DLD1 (cell line): ENCODE measurements at regions not wholly inside any gene's neighbourhood (a gene's known extent, or its start where the extent isn't known, plus 50 kb on each side); places are given as distances from the start of the nearest gene placed in this dataset.

Experiments used
- in situ Hi-C: cut with HindIII; loops from 2 replicates; pipeline ENCODE4 v1.10.0; 2017; ENCODE audit warnings: low sequenced_read_pairs

- in situ Hi-C loops = no loop called here
These were observed 65.4 kb upstream of the STEAP1B start for GRCh38 chr7:22565315-22565811.

- in situ Hi-C loops = no loop called here
These were observed 64.6 kb upstream of the STEAP1B start for GRCh38 chr7:22564511-22565045.

DNA sequence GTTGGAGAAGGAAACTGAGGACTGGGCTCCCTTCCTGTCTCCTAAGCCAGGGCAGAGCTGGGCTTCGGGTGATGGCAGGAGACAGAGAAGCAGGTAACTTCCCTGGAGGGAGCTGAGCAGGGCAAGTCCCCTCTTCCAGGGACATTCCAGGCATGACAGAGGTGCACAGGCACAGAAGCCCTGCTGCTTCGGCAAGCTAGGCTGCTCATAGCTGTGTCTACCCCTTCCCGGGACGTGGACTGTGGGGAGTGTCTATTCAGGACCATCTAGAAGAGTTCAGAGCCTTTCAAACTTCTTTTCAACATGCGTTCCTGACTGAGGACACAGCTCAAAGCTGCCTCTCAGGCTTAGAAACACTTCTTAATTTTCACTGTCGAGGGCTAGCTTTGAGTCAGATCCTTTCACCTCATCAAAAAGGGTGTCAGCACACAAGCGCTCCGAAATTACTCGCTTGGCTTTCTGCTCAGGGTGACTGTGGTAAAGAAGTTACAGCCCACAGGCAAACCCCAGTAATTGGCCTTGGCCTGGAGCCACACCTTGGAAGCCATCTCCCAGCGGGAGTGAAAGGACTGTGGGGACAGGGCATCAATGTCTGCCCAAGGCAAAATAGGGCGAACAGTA lies 63.7 kb upstream of the STEAP1B start:
- in situ Hi-C loops = no loop called here

DNA sequence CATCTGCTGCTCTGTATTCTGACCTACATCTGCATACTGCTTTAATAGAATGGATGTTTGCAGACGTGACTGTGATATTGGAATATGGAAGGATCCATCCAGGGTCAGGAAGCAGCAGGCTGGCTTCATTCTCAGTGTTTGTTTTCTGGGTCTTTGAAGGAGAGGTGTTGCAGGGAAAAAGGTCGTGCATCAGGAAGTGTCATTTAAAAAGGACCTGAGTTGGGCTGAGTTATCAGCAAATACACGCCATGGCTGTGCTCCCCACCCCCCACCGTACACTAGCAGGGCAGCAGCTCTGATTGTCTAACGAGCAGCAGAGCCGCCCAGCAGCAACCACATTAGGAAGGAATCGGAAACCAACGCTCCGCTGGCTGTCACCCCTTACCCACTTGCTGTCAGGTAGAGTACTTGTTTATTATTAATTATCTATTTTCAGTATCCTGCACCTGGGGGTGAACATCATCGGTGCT lies 63.1 kb upstream of the STEAP1B start:
- in situ Hi-C loops = no loop called here

DNA sequence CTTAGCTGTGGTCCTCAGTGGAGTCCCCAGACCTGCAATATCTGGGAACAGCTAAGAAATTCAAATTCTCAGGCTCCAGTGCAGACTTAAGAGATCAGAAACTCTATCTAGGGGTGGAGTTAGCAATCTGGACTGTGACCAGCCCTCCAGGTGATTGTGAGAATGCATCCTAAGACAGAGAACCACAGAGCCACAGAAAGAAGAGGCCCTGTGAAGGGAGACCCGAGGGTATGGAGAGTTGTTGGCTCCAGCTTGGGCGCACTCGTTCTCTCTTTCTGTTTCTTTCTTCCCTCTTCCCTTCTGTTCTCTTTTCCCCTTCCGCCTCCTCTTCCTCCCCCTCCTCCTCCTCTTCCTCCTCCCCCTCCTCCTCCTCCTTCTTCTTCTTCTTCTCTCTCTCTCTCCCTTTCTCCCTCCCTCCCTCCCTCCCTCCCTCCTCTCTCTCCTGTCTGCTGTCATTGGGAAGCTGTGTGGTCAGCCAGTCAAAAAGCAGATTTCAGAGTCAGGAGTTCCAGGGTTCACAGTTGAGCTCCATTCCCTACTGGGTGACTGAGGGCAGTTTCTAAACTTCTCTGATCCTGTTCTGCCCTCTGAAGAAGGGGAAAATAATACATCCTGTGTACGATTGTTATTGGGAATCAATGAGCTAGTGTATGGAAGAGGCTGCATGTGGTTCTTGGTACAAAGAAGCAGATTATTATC lies 62.1 kb upstream of the STEAP1B start:
- in situ Hi-C loops = no loop called here

DNA sequence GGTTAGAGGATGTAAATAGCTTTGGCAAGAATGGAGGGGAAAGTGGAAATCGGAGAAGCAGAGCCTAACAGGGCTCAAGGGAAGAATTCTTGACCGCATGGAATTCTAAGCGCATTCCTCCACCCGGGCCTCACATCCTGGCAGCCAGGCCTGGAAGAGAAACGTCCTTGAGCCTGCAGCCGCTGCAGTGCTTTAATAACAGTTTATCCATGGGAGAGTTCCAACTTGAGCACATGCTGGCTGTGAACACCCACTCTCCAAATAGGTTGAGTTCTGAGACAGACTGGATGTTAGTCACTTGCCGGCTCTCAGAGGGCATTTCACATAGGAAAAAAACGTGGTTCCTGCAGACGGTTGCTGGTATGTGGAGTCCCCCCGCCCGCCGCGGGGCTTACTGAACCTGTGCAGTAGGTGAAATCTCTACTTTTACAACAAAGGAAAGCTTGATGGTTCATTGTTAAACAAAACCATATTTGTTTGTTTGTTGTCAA lies 61.4 kb upstream of the STEAP1B start:
- in situ Hi-C loops = no loop called here

GRCh38 chr7:22559829-22560489 lies 60.0 kb upstream of the STEAP1B start:
- in situ Hi-C loops = loop anchor here (5.0 kb wide), 1 partner anchor 172 kb away; no protein-coding TSS in a partner anchor

- in situ Hi-C loops = loop anchor here (5.0 kb wide), 1 partner anchor 175 kb away; no protein-coding TSS in a partner anchor
These were observed 57.2 kb upstream of the STEAP1B start for GRCh38 chr7:22557167-22557566.

- in situ Hi-C loops = loop anchor here (5.0 kb wide), 1 partner anchor 177 kb away; no protein-coding TSS in a partner anchor
These were observed 55.5 kb upstream of the STEAP1B start for GRCh38 chr7:22555476-22555875.

- in situ Hi-C loops = no loop called here
These were observed 54.2 kb upstream of the STEAP1B start for GRCh38 chr7:22554184-22554583.

GRCh38 chr7:22551768-22552513 lies 52.0 kb upstream of the STEAP1B start:
- in situ Hi-C loops = no loop called here

GRCh38 chr7:22550514-22551030 lies 50.6 kb upstream of the STEAP1B start:
- in situ Hi-C loops = no loop called here

- in situ Hi-C loops = no loop called here
These were observed 49.9 kb upstream of the STEAP1B start for GRCh38 chr7:22549667-22550513.
